HUES6 (cell line): ENCODE measurements at regions not wholly inside any gene's neighbourhood (a gene's known extent, or its start where the extent isn't known, plus 50 kb on each side); places are given as distances from the start of the nearest gene placed in this dataset.

Experiments used
- H3K27ac ChIP-seq: 2 replicates; pipeline ENCODE4 v1.7.0; 2013; ENCODE audit warnings: low read depth, mild to moderate bottlenecking, low read length, inconsistent platforms
- H3K27me3 ChIP-seq: 2 replicates; pipeline ENCODE4 v1.6.1; 2013; ENCODE audit warnings: low read length; ENCODE audit not compliant: control insufficient read depth, insufficient read depth
- H3K36me3 ChIP-seq: 2 replicates; pipeline ENCODE4 v1.6.1; 2013; ENCODE audit warnings: low read length; ENCODE audit not compliant: control insufficient read depth, insufficient read depth
- H3K4me1 ChIP-seq: 2 replicates; pipeline ENCODE4 v1.6.1; 2013; ENCODE audit warnings: low read length; ENCODE audit not compliant: control insufficient read depth, insufficient read depth
- H3K4me3 ChIP-seq: 2 replicates; pipeline ENCODE4 v1.5.1; 2013; ENCODE audit warnings: low read depth, low read length
- H3K9ac ChIP-seq: one replicate; pipeline ENCODE4 v1.6.1; 2013; ENCODE audit warnings: mild to moderate bottlenecking, low read length
- H3K9me3 ChIP-seq: 2 replicates; pipeline ENCODE4 v1.6.1; 2013; ENCODE audit warnings: low read depth, low read length; ENCODE audit not compliant: control insufficient read depth, insufficient read depth

GRCh38 chr21:27695246-27695645, 728.4 kb upstream of the ADAMTS5 start:
- Histone ChIP-seq H3K4me3 (no peak overlapping the region), H3K36me3 (no peaks in the 10 kb centered on the region)

GRCh38 chr21:27694667-27695066, 727.8 kb upstream of the ADAMTS5 start:
- H3K4me3 ChIP-seq = no peak overlapping the region
- no peak overlapping the region for H3K27ac ChIP-seq
- no peak overlapping the region for H3K9ac ChIP-seq
- no peaks in the 10 kb centered on the region; the same call in 1 of the 2 replicates for H3K4me1 ChIP-seq
- H3K27me3 ChIP-seq = no peaks in the 10 kb centered on the region
- no peaks in the 10 kb centered on the region for H3K36me3 ChIP-seq
- peaks cover 2% of the 10 kb centered on the region; the same call in 1 of the 2 replicates for H3K9me3 ChIP-seq

More at GRCh38 chr21:27695246-27695645, 728.4 kb upstream of the ADAMTS5 start:
- no peak overlapping the region for H3K27ac ChIP-seq
- no peaks in the 10 kb centered on the region for H3K9me3 ChIP-seq
- no peaks in the 10 kb centered on the region for H3K27me3 ChIP-seq
- H3K9ac ChIP-seq = no peak overlapping the region
- H3K4me1 ChIP-seq = no peaks in the 10 kb centered on the region; the same call in 1 of the 2 replicates

DNA sequence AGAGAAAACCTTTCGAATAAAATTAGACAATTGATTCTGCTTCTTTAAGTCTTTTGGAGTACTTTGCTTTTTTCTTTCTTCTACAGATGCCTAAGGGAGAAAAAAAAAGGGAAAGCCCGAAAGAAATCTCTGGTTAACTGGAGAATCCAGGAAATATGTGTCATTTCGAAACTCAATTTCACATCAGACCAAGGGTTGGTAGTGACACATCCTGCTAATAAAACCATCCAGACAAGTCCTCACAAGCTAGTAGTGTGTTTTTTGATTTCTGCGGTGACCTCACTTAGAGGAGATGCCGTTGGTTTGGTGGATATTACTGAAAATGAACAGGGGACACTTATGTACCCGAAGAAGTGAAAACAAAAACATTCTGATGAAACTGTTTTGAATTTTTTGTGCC, 726.5 kb upstream of the ADAMTS5 start:
- H3K36me3 ChIP-seq = no peaks in the 10 kb centered on the region
- H3K27ac ChIP-seq = no peak overlapping the region
- no peak overlapping the region for H3K9ac ChIP-seq
- H3K27me3 ChIP-seq = no peaks in the 10 kb centered on the region
- H3K4me1 ChIP-seq = no peaks in the 10 kb centered on the region; the same call in 1 of the 2 replicates
- peaks cover 7% of the 10 kb centered on the region for H3K9me3 ChIP-seq
- H3K4me3 ChIP-seq = no peak overlapping the region

- Histone ChIP-seq H3K9ac (no peak overlapping the region), H3K9me3 (peaks cover 13% of the 10 kb centered on the region), H3K27me3 (no peaks in the 10 kb centered on the region), H3K4me3 (no peak overlapping the region), H3K4me1 (no peaks in the 10 kb centered on the region; the same call in 1 of the 2 replicates), H3K36me3 (no peaks in the 10 kb centered on the region), H3K27ac (no peak overlapping the region)
These were observed 724.6 kb upstream of the ADAMTS5 start for GRCh38 chr21:27691516-27691915.

DNA sequence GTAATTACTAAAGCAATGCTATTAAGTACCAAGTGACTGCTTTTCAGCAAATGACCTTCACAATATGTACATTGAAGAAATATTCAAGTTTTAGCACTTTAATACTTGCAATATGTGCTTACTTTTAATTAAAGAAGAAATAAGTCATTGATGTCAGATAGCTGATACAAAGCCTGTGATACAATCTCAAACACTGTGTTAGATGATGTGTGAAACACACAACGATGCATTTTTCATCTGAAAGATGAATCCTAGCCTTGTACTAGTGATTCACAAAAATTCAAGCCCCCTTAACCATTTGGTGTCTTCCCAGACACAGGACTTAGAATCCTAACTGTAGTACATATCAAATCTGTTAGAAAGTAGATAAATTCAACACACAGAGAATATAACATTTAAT, 724.1 kb upstream of the ADAMTS5 start:
- peaks cover 15% of the 10 kb centered on the region for H3K9me3 ChIP-seq
- H3K4me3 ChIP-seq = no peak overlapping the region
- H3K4me1 ChIP-seq = no peaks in the 10 kb centered on the region; the same call in 1 of the 2 replicates
- no peaks in the 10 kb centered on the region for H3K27me3 ChIP-seq
- H3K36me3 ChIP-seq = no peaks in the 10 kb centered on the region
- H3K27ac ChIP-seq = no peak overlapping the region
- H3K9ac ChIP-seq = no peak overlapping the region

DNA sequence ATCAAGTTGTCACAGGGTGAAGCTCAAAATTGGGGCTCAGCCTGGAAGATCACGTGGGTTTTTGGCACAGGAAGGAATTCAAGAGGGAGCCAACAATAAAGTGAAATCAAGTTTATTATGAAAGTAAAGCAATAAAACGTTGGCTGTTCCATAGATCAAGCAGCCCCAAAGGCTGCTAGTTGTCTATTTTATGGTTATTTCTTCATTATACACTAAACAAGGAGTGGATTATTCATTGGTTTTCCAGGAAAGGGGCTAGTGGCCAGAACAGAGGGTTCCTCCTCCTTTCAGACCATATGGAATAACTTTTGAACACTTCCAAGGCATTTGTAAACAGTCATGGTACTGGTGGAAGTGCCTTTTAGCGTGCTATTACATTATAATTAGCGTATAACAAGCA, 723.5 kb upstream of the ADAMTS5 start:
- H3K27ac ChIP-seq = no peak overlapping the region
- peaks cover 15% of the 10 kb centered on the region for H3K9me3 ChIP-seq
- no peak overlapping the region for H3K9ac ChIP-seq
- no peaks in the 10 kb centered on the region; the same call in 1 of the 2 replicates for H3K4me1 ChIP-seq
- no peak overlapping the region for H3K4me3 ChIP-seq
- H3K27me3 ChIP-seq = no peaks in the 10 kb centered on the region
- no peaks in the 10 kb centered on the region for H3K36me3 ChIP-seq

DNA sequence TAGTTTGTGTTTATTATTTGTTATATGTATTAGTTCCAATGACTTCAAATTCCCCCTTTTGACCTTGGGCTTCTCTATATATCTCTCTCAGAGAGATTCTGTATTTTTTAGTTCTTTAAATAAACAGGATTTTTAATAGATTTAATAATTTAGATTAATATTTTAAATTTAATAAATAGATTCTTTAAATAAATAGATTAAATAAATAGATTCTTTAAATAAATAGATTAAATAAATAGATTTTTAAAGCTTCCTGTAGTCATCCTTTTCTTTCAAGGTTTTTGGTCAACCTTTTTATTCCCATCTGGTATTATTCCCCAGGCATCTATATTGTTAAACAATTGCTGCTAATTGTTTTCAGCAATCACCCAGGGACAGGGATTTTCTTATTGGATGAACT, 721.9 kb upstream of the ADAMTS5 start:
- H3K4me3 ChIP-seq = no peak overlapping the region
- no peak overlapping the region for H3K9ac ChIP-seq
- H3K36me3 ChIP-seq = no peaks in the 10 kb centered on the region
- H3K9me3 ChIP-seq = peaks cover 15% of the 10 kb centered on the region
- no peaks in the 10 kb centered on the region; the same call in 1 of the 2 replicates for H3K4me1 ChIP-seq
- no peak overlapping the region for H3K27ac ChIP-seq
- no peaks in the 10 kb centered on the region for H3K27me3 ChIP-seq

- Histone ChIP-seq H3K4me3 (no peak overlapping the region), H3K4me1 (no peaks in the 10 kb centered on the region), H3K36me3 (no peaks in the 10 kb centered on the region), H3K9me3 (peaks cover 6% of the 10 kb centered on the region; the same call in 1 of the 2 replicates), H3K9ac (no peak overlapping the region), H3K27ac (no peak overlapping the region), H3K27me3 (no peaks in the 10 kb centered on the region)
These were observed 716.4 kb upstream of the ADAMTS5 start for GRCh38 chr21:27683292-27683691.

GRCh38 chr21:27681841-27682240, 715.0 kb upstream of the ADAMTS5 start:
- Histone ChIP-seq H3K4me1 (no peaks in the 10 kb centered on the region), H3K9ac (no peak overlapping the region), H3K36me3 (no peaks in the 10 kb centered on the region), H3K4me3 (no peak overlapping the region), H3K9me3 (0 out of 2 replicates have a peak, but pooled peaks cover 3% of the 10 kb centered on the region), H3K27me3 (no peaks in the 10 kb centered on the region), H3K27ac (no peak overlapping the region)

GRCh38 chr21:27681038-27681437, 714.1 kb upstream of the ADAMTS5 start:
- Histone ChIP-seq H3K27me3 (no peaks in the 10 kb centered on the region), H3K36me3 (no peaks in the 10 kb centered on the region), H3K9ac (no peak overlapping the region), H3K4me1 (no peaks in the 10 kb centered on the region), H3K9me3 (no peaks in the 10 kb centered on the region), H3K27ac (no peak overlapping the region), H3K4me3 (no peak overlapping the region)

DNA sequence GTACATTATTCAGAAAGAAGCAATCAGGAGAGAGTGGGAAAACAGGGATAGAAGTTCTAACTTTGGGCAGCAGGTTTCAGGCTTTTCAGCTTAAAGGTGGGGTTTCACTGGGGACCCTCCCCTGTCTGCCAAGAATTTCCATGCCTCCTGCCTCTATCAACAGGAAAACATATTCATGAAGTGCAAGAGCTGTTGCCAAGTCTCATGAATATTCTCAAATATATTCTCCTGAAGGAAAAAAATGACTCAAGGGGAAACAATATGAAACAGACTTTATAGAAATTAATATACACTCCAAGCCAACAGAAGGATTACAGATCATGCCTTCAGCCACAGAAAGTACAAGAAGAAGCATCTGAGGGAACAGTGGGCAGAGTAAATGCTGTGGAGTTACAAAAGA, 713.3 kb upstream of the ADAMTS5 start:
- Histone ChIP-seq H3K4me3 (no peak overlapping the region), H3K27ac (no peak overlapping the region), H3K4me1 (no peaks in the 10 kb centered on the region), H3K27me3 (no peaks in the 10 kb centered on the region), H3K9me3 (no peaks in the 10 kb centered on the region), H3K36me3 (no peaks in the 10 kb centered on the region), H3K9ac (no peak overlapping the region)

DNA sequence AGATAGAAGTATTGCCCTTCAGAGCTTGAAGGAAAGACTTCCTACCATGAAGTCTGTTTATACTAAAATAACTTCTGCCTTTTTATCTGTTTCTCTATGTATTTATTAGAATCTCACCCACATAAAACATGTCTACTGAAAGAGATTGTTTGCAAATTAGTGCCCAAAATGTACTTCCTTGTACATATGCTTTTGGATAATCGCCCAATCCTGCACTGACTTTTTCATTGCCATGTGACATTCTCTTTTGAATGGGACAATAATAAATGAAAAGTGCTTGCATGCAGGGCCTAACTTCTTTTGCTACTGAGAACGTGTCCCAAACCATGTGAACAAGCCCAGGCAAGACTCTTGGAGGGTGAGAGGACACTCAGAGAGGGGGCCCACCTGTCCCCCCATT, 711.6 kb upstream of the ADAMTS5 start:
- no peaks in the 10 kb centered on the region for H3K36me3 ChIP-seq
- no peak overlapping the region for H3K4me3 ChIP-seq
- H3K9ac ChIP-seq = no peak overlapping the region
- no peaks in the 10 kb centered on the region for H3K27me3 ChIP-seq
- H3K4me1 ChIP-seq = no peaks in the 10 kb centered on the region
- H3K9me3 ChIP-seq = no peaks in the 10 kb centered on the region
- H3K27ac ChIP-seq = no peak overlapping the region
